ENCODE measurements at regions not wholly inside any gene's neighbourhood (a gene's known extent, or its start where the extent isn't known, plus 50 kb on each side); places are given as distances from the start of the nearest gene placed in this dataset.

- peaks cover 18% of the 10 kb centered on the region for H3K27me3 ChIP-seq (ENCODE audit: insufficient read depth, low read depth, severe bottlenecking)
- no peak overlapping the region for H3K4me3 ChIP-seq (ENCODE audit: low read depth, low read length)
- H3K36me3 ChIP-seq: no peaks in the 10 kb centered on the region
- H3K27ac ChIP-seq: no peak overlapping the region
- H3K9me3 ChIP-seq (ENCODE audit: severe bottlenecking): peaks cover 2% of the 10 kb centered on the region
- no peak for TF ChIP-seq CTCF (IDR thresholded peaks at IDR 0.05; ENCODE audit: low read depth, low read length)
- DNase-seq: no peak
These were observed 467.2 kb upstream of the ARGLU1 start for GRCh38 chr13:107035186-107035585.

GRCh38 chr13:107034236-107034872, 466.4 kb upstream of the ARGLU1 start:
- Histone ChIP-seq H3K4me3 (ENCODE audit: low read depth, low read length) (no peak overlapping the region), H3K9me3 (ENCODE audit: severe bottlenecking) (peaks cover 2% of the 10 kb centered on the region), H3K27ac (no peak overlapping the region), H3K27me3 (ENCODE audit: insufficient read depth, low read depth, severe bottlenecking) (peaks cover 25% of the 10 kb centered on the region), H3K36me3 (no peaks in the 10 kb centered on the region)
- DNase-seq: no peak
- TF ChIP-seq CTCF (IDR thresholded peaks at IDR 0.05; ENCODE audit: low read depth, low read length): no peak

- Histone ChIP-seq H3K27ac (no peak overlapping the region), H3K4me3 (ENCODE audit: low read depth, low read length) (no peak overlapping the region), H3K36me3 (no peaks in the 10 kb centered on the region), H3K27me3 (ENCODE audit: insufficient read depth, low read depth, severe bottlenecking) (peaks cover 22% of the 10 kb centered on the region), H3K9me3 (ENCODE audit: severe bottlenecking) (no peaks in the 10 kb centered on the region)
- TF ChIP-seq CTCF (IDR thresholded peaks at IDR 0.05; ENCODE audit: low read depth, low read length): no peak
- DNase-seq: no peak
These were observed 463.8 kb upstream of the ARGLU1 start for GRCh38 chr13:107031716-107032115.

- H3K27me3 ChIP-seq (ENCODE audit: insufficient read depth, low read depth, severe bottlenecking): peaks cover 11% of the 10 kb centered on the region
- H3K9me3 ChIP-seq (ENCODE audit: severe bottlenecking): no peaks in the 10 kb centered on the region
- no peak overlapping the region for H3K4me3 ChIP-seq (ENCODE audit: low read depth, low read length)
- TF ChIP-seq CTCF (IDR thresholded peaks at IDR 0.05; ENCODE audit: low read depth, low read length): no peak
- DNase-seq: no peak
- H3K27ac ChIP-seq: no peak overlapping the region
- H3K36me3 ChIP-seq: no peaks in the 10 kb centered on the region
These were observed 460.8 kb upstream of the ARGLU1 start for GRCh38 chr13:107028751-107029150.

- no peak for DNase-seq
- Histone ChIP-seq H3K4me3 (ENCODE audit: low read depth, low read length) (no peak overlapping the region), H3K9me3 (ENCODE audit: severe bottlenecking) (no peaks in the 10 kb centered on the region), H3K36me3 (no peaks in the 10 kb centered on the region), H3K27ac (no peak overlapping the region), H3K27me3 (ENCODE audit: insufficient read depth, low read depth, severe bottlenecking) (peaks cover 12% of the 10 kb centered on the region)
- no peak for TF ChIP-seq CTCF (IDR thresholded peaks at IDR 0.05; ENCODE audit: low read depth, low read length)
These were observed 458.1 kb upstream of the ARGLU1 start for GRCh38 chr13:107025991-107026390.

GRCh38 chr13:107023335-107023734, 455.4 kb upstream of the ARGLU1 start:
- peaks cover 8% of the 10 kb centered on the region for H3K27me3 ChIP-seq (ENCODE audit: insufficient read depth, low read depth, severe bottlenecking)
- H3K4me3 ChIP-seq (ENCODE audit: low read depth, low read length): no peak overlapping the region
- no peak for DNase-seq
- H3K36me3 ChIP-seq: no peaks in the 10 kb centered on the region
- TF ChIP-seq CTCF (IDR thresholded peaks at IDR 0.05; ENCODE audit: low read depth, low read length): no peak
- no peak overlapping the region for H3K27ac ChIP-seq
- H3K9me3 ChIP-seq (ENCODE audit: severe bottlenecking): no peaks in the 10 kb centered on the region

All from WERI-Rb-1 (cell line).